Kidney epithelial cell (primary cell): ENCODE measurements at regions not wholly inside any gene's neighbourhood (a gene's known extent, or its start where the extent isn't known, plus 50 kb on each side); places are given as distances from the start of the nearest gene placed in this dataset.
A peak's percentile ranks its signal among the peaks of the same experiment; 100 is the strongest.

Experiments used
- DNase-seq: peaks from one replicate; pipeline ENCODE4 v3.0.0-alpha.2; 2010; ENCODE audit warnings: low read depth
- H3K27me3 ChIP-seq: 2 replicates; pipeline ENCODE4 v1.6.0; 2011; ENCODE audit warnings: low read length; ENCODE audit not compliant: control insufficient read depth, insufficient read depth
- H3K36me3 ChIP-seq: 2 replicates; pipeline ENCODE4 v1.5.1; 2011; ENCODE audit warnings: low read length; ENCODE audit not compliant: control insufficient read depth, insufficient read depth
- H3K4me3 ChIP-seq: 2 replicates; pipeline ENCODE4 v1.5.1; 2011; ENCODE audit warnings: low read depth, mild to moderate bottlenecking, control low read depth, low read length
- TF ChIP-seq, protein P1 (sequence below): IDR thresholded peaks from 2 replicates; pipeline ENCODE4 v1.5.1; 2011; ENCODE audit warnings: mild to moderate bottlenecking, moderate library complexity, low read length, control low read depth, inconsistent platforms; ENCODE audit not compliant: insufficient read depth, poor library complexity, severe bottlenecking

DNA sequence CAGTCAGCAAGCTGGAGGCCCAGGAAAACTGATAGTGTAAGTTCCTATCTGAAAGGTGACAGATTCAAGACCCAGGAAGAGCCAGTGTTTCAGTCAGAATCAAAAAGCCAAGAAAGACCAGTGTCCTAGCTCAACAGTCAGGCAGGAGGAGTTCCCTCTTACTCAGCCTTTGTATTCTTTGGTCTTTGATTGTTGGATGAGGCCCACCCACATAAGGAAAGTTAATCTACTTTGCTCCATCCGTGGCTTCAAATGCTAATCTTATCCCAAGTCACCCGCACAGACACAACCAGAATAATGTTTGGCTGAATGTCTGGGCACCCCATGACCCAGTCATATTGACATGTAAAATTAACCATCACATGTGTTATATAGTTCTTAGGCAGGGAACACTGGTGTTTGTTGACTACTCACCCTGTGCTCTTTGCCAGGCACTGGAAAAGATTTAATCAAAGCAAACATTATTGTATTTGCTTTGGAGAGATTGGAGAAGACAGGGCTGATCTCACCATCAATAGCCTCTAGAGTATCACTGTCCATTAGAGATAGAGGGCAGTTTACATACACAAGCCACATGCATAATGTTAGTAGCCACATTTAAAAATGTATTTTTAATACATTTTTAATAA, 96.3 kb upstream of the KCNN2 start:
- no peak for DNase-seq
- no peak overlapping the region for H3K4me3 ChIP-seq
- TF ChIP-seq, protein P1, sequence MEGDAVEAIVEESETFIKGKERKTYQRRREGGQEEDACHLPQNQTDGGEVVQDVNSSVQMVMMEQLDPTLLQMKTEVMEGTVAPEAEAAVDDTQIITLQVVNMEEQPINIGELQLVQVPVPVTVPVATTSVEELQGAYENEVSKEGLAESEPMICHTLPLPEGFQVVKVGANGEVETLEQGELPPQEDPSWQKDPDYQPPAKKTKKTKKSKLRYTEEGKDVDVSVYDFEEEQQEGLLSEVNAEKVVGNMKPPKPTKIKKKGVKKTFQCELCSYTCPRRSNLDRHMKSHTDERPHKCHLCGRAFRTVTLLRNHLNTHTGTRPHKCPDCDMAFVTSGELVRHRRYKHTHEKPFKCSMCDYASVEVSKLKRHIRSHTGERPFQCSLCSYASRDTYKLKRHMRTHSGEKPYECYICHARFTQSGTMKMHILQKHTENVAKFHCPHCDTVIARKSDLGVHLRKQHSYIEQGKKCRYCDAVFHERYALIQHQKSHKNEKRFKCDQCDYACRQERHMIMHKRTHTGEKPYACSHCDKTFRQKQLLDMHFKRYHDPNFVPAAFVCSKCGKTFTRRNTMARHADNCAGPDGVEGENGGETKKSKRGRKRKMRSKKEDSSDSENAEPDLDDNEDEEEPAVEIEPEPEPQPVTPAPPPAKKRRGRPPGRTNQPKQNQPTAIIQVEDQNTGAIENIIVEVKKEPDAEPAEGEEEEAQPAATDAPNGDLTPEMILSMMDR, result no peak
- no peaks in the 10 kb centered on the region for H3K27me3 ChIP-seq
- H3K36me3 ChIP-seq, result no peaks in the 10 kb centered on the region

DNA sequence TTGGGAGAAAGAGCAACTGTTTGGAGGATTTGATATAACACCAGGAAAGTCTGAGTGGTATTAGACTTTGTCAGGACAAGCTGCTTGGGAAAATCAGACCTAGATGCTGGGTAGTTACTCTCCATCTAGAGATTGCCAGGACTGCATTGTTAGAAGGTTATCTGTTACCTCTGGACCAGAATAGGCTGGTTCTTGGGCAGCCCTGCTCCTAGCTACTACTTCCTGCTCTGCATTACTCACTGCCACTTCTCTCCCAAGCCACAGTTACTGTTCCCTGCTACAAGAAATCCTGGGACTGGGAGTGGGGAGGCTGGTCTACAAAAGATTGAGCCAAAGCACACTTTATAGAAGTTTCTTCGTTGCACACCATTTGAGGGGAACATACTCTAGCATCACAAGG, 95.5 kb upstream of the KCNN2 start:
- no peak for DNase-seq
- TF ChIP-seq, protein P1, result no peak
- no peaks in the 10 kb centered on the region for H3K27me3 ChIP-seq

GRCh38 chr5:114296191-114296590, 65.7 kb upstream of the KCNN2 start:
- DNase-seq, result no peak
- Histone ChIP-seq H3K4me3 (no peak overlapping the region), H3K36me3 (no peaks in the 10 kb centered on the region), H3K27me3 (no peaks in the 10 kb centered on the region)
- TF ChIP-seq, protein P1, result no peak

More for the DNA sequence above, 95.5 kb upstream of the KCNN2 start:
- no peaks in the 10 kb centered on the region for H3K36me3 ChIP-seq
- no peak overlapping the region for H3K4me3 ChIP-seq

GRCh38 chr5:114297915-114298314, 64.0 kb upstream of the KCNN2 start:
- TF ChIP-seq, protein P1, result no peak
- Histone ChIP-seq H3K36me3 (no peaks in the 10 kb centered on the region), H3K27me3 (no peaks in the 10 kb centered on the region), H3K4me3 (no peak overlapping the region)
- no peak for DNase-seq

DNA sequence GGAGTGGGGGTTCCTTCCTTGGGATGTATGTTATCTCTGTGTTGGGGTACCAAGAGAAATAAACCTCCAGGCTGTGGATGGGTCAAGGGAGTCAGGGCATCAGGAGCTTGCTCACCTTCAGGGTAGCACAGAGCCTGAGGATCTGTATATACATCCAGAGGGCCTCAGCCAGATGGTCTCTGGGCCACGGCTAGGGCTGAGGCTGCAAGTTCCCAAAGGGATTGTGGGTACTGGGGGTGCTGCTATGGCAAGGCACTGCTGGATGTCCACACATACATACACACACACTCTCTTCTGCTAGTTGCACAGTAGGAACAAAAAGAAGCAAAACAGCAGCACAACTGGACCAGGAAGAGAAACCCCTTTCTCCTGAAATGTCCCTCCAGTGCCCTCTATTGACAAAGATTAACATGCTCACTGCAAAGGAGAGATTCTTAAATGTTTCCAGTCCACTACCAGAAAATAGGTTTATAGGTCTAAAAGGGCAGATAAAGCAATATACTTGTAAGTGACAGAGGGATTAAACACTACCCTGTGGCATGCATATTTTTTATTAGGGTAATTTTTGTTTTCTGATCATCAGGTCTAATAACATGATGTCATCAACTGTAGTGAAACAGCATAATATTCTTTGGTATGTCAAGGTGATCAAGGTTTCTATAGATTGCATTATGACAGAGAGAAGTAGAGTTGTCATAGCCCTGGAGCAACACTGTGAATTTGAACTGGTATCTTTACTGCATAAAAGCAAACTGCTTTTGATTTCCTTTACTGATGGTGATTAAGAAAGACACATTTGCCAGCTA, 56.3 kb upstream of the KCNN2 start:
- Histone ChIP-seq H3K27me3 (no peaks in the 10 kb centered on the region), H3K36me3 (no peaks in the 10 kb centered on the region), H3K4me3 (no peak overlapping the region)
- TF ChIP-seq, protein P1, result peak; percentile 55
- no peak for DNase-seq

GRCh38 chr5:114308017-114308416, 53.9 kb upstream of the KCNN2 start:
- Histone ChIP-seq H3K4me3 (no peak overlapping the region), H3K27me3 (no peaks in the 10 kb centered on the region), H3K36me3 (no peaks in the 10 kb centered on the region)
- TF ChIP-seq, protein P1, result no peak
- DNase-seq, result no peak
